C4-2B (cell line): ENCODE measurements at regions not wholly inside any gene's neighbourhood (a gene's known extent, or its start where the extent isn't known, plus 50 kb on each side); places are given as distances from the start of the nearest gene placed in this dataset.

Experiments used
- CTCF ChIP-seq: fragments of 450-650 bp; conservative IDR thresholded peaks from 2 replicates; pipeline ENCODE4 v1.5.1; 2017; ENCODE audit warnings: mild to moderate bottlenecking
- ZFX ChIP-seq: fragments of 450-650 bp; IDR thresholded peaks from 2 replicates; pipeline ENCODE4 v1.6.1; 2017

GRCh38 chr3:193984876-193985275, 151.1 kb upstream of the HES1 start:
- TF ChIP-seq CTCF (no peak), ZFX (no peak)
